GM23338 (cell line): ENCODE measurements at regions not wholly inside any gene's neighbourhood (a gene's known extent, or its start where the extent isn't known, plus 50 kb on each side); places are given as distances from the start of the nearest gene placed in this dataset.

Source experiments
- ATAC-seq: fragments of 200-7000 bp; cut with Tn5 transposase; 3 replicates; pipeline ENCODE4 v1.9.1; 2020
- DNase-seq: peaks from one replicate; pipeline ENCODE4 v3.0.0-alpha.2; 2015; ENCODE audit warnings: low spot score
- H2AFZ ChIP-seq: fragments of 200-600 bp; sonication (generic); 2 replicates; pipeline ENCODE4 v1.8.0; 2016; ENCODE audit warnings: antibody characterized with exemption, mild to moderate bottlenecking, moderate library complexity
- H3F3A ChIP-seq: fragments of 200-600 bp; sonication (generic); replicated peaks from 2 replicates; pipeline ENCODE4 v1.8.0; 2017; ENCODE audit warnings: antibody characterized with exemption, mixed run types, low read depth
- H3K27ac ChIP-seq: fragments of 200-600 bp; sonication (generic); 2 replicates; pipeline ENCODE4 v1.6.1; 2016; ENCODE audit warnings: low read depth
- H3K27me3 ChIP-seq: fragments of 200-600 bp; sonication (generic); 2 replicates; pipeline ENCODE4 v1.8.0; 2016; ENCODE audit warnings: mild to moderate bottlenecking, mixed run types, moderate library complexity; ENCODE audit not compliant: insufficient read depth
- H3K36me3 ChIP-seq: fragments of 200-600 bp; sonication (generic); 2 replicates; pipeline ENCODE4 v1.8.0; 2016; ENCODE audit warnings: mild to moderate bottlenecking; ENCODE audit not compliant: insufficient read depth
- H3K4me1 ChIP-seq: fragments of 200-600 bp; sonication (generic); 2 replicates; pipeline ENCODE4 v1.8.0; 2016; ENCODE audit warnings: mild to moderate bottlenecking, moderate library complexity; ENCODE audit not compliant: insufficient read depth
- H3K4me2 ChIP-seq: fragments of 200-600 bp; sonication (generic); 2 replicates; pipeline ENCODE4 v1.7.1; 2017; ENCODE audit warnings: mixed run types
- H3K4me3 ChIP-seq: fragments of 200-600 bp; sonication (generic); 2 replicates; pipeline ENCODE4 v1.6.1; 2016; ENCODE audit warnings: mixed run types
- H3K79me2 ChIP-seq: fragments of 200-600 bp; sonication (generic); replicated peaks from 2 replicates; pipeline ENCODE4 v1.8.0; 2017; ENCODE audit warnings: mild to moderate bottlenecking; ENCODE audit not compliant: insufficient read depth
- H3K9me2 ChIP-seq: fragments of 200-600 bp; sonication (generic); 2 replicates; pipeline ENCODE4 v1.8.0; 2017; ENCODE audit not compliant: insufficient read depth
- H4K20me1 ChIP-seq: fragments of 200-600 bp; sonication (generic); replicated peaks from 2 replicates; pipeline ENCODE4 v1.8.0; 2017; ENCODE audit warnings: mild to moderate bottlenecking; ENCODE audit not compliant: insufficient read depth
- H3K27ac Mint-ChIP-seq: 2 replicates; pipeline ENCODE4 v1.8.0; 2020; ENCODE audit warnings: inconsistent platforms, mild to moderate bottlenecking, moderate library complexity, mixed read lengths
- H3K27me3 Mint-ChIP-seq: 3 replicates; pipeline ENCODE4 v1.8.0; 2022; ENCODE audit warnings: low read depth, mild to moderate bottlenecking, moderate library complexity, mixed read lengths, inconsistent platforms; ENCODE audit not compliant: insufficient read depth, poor library complexity
- H3K36me3 Mint-ChIP-seq: 3 replicates; pipeline ENCODE4 v1.8.0; 2021; ENCODE audit warnings: low read depth, mild to moderate bottlenecking, inconsistent platforms, moderate library complexity, mixed read lengths
- H3K4me1 Mint-ChIP-seq: 3 replicates; pipeline ENCODE4 v1.8.0; 2020; ENCODE audit warnings: mild to moderate bottlenecking, inconsistent platforms, mixed read lengths
- H3K4me3 Mint-ChIP-seq: 3 replicates; pipeline ENCODE4 v1.8.0; 2021; ENCODE audit warnings: moderate library complexity, mild to moderate bottlenecking, inconsistent platforms, mixed read lengths
- H3K9me3 Mint-ChIP-seq: 3 replicates; pipeline ENCODE4 v1.8.0; 2020; ENCODE audit warnings: moderate library complexity, mild to moderate bottlenecking, inconsistent platforms, mixed read lengths
- CREB1 ChIP-seq: fragments of 250-450 bp; sonication (Bioruptor Pico); IDR thresholded peaks from 2 replicates; pipeline ENCODE4 v1.5.0; 2020; ENCODE audit warnings: low read depth, mild to moderate bottlenecking, moderate library complexity
- CTCF ChIP-seq, 2 experiments: fragments of 200-600 bp in 1 of 2; sonication (generic) in 1 of 2; conservative IDR thresholded peaks; 2 replicates each; pipeline versions ENCODE4 v1.5.1 to v1.6.1; 2016 to 2017; ENCODE audit warnings: antibody characterized with exemption in 2 of 2, low read depth in 2 of 2, mild to moderate bottlenecking in 2 of 2, moderate library complexity in 1 of 2
- EZH2phosphoT487 ChIP-seq: fragments of 200-600 bp; sonication (generic); IDR thresholded peaks from one replicate; pipeline ENCODE4 v1.8.1; 2018; ENCODE audit warnings: antibody characterized with exemption; ENCODE audit not compliant: unreplicated experiment
- JUNB ChIP-seq: IDR thresholded peaks from one replicate; pipeline ENCODE4 v1.6.1; 2016; ENCODE audit warnings: antibody characterized with exemption; ENCODE audit not compliant: unreplicated experiment
- NANOG ChIP-seq: IDR thresholded peaks from 2 replicates; pipeline ENCODE4 v1.6.1; 2016; ENCODE audit warnings: antibody characterized with exemption, borderline replicate concordance
- POLR2AphosphoS5 ChIP-seq: IDR thresholded peaks from 2 replicates; pipeline ENCODE4 v1.6.1; 2016; ENCODE audit warnings: antibody characterized with exemption, low read depth
- STAT1 ChIP-seq: IDR thresholded peaks from one replicate; pipeline ENCODE4 v1.6.1; 2016; ENCODE audit warnings: antibody characterized with exemption; ENCODE audit not compliant: unreplicated experiment
- ZNF114 ChIP-seq: fragments of 250-450 bp; sonication (Bioruptor Pico); IDR thresholded peaks from 2 replicates; pipeline ENCODE4 v1.5.0; 2020; ENCODE audit warnings: mild to moderate bottlenecking, moderate library complexity
- ZNF331 ChIP-seq: fragments of 250-450 bp; sonication (Bioruptor Pico); IDR thresholded peaks from 2 replicates; pipeline ENCODE4 v1.5.0; 2020; ENCODE audit warnings: low read depth, mild to moderate bottlenecking, moderate library complexity
- TF ChIP-seq, protein P1 (sequence below): IDR thresholded peaks from one replicate; pipeline ENCODE4 v1.6.1; 2018; ENCODE audit warnings: antibody characterized with exemption; ENCODE audit not compliant: unreplicated experiment
- TF ChIP-seq, protein P2 (sequence below): IDR thresholded peaks from 2 replicates; pipeline ENCODE4 v1.6.1; 2016; ENCODE audit warnings: antibody characterized with exemption

DNA sequence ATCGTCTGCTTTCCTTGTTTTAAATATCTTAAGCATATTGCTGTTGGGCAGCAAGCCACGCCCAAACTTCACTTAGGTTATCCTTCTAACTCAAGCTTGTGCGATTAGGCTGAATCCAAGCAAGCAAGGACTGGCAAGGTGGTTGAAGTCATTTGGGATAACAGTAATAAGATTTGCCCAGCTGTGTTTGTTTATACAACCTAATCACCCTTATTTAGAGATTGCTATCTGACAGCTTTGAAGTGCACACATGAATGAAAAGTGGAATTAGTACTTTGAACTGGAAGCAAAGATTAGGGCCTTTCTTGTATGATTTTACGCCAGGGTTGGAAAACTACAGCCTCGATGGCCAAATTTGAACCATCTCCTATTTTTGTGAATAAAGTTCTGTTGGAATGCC, 182.1 kb downstream of the ASB9 start:
- TF ChIP-seq ZNF331 (CRISPR knock-in tag) (no peak), ZNF114 (CRISPR knock-in tag) (no peak), NANOG (no peak), CREB1 (CRISPR knock-in tag) (no peak), CTCF (conservative IDR thresholded peaks at IDR 0.05; ENCODE audit: low read depth in 2 of 2) (no peak)
- Histone ChIP-seq H3K36me3 (no peaks in the 10 kb centered on the region), H3K4me2 (no peak overlapping the region), H3K4me3 (no peak overlapping the region), H3K27ac (no peak overlapping the region), H3K4me1 (no peaks in the 10 kb centered on the region), H3K9me2 (no peaks in the 10 kb centered on the region; the same call in 1 of the 2 replicates), H3F3A (no peaks in the 10 kb centered on the region), H4K20me1 (no peaks in the 10 kb centered on the region), H3K27me3 (no peaks in the 10 kb centered on the region), H3K79me2 (no peaks in the 10 kb centered on the region), H2AFZ (no peak overlapping the region)
- Mint-ChIP-seq H3K36me3 (peaks cover 4% of the 10 kb centered on the region; the same call in 2 of the 3 replicates), H3K9me3 (peaks cover 20% of the 10 kb centered on the region; the same call in 2 of the 3 replicates), H3K27ac (no peak overlapping the region), H3K4me1 (no peaks in the 10 kb centered on the region), H3K27me3 (no peaks in the 10 kb centered on the region), H3K4me3 (no peak overlapping the region)
- ATAC-seq (no peak), DNase-seq (no peak)

- DNase-seq (no peak), ATAC-seq (no peak)
- no peaks in the 10 kb centered on the region for H3K27me3 Mint-ChIP-seq
- no peaks in the 10 kb centered on the region for H3K79me2 ChIP-seq
- no peak overlapping the region for H3K27ac ChIP-seq
- H3K27ac Mint-ChIP-seq, result no peak overlapping the region
- H2AFZ ChIP-seq, result no peak overlapping the region; the same call in 1 of the 2 replicates
- no peaks in the 10 kb centered on the region for H3K36me3 ChIP-seq
- no peaks in the 10 kb centered on the region for H3K9me2 ChIP-seq
- no peak overlapping the region for H3K4me2 ChIP-seq
- no peaks in the 10 kb centered on the region for H3K36me3 Mint-ChIP-seq
- H3K4me1 Mint-ChIP-seq, result no peaks in the 10 kb centered on the region
- no peaks in the 10 kb centered on the region for H3K9me3 Mint-ChIP-seq
- no peaks in the 10 kb centered on the region for H3K27me3 ChIP-seq
- H3K4me1 ChIP-seq, result no peaks in the 10 kb centered on the region
- H3F3A ChIP-seq, result no peaks in the 10 kb centered on the region
- no peak overlapping the region for H3K4me3 ChIP-seq
- no peak overlapping the region for H3K4me3 Mint-ChIP-seq
- no peaks in the 10 kb centered on the region for H4K20me1 ChIP-seq
- no peak for TF ChIP-seq ZNF114 (CRISPR knock-in tag)
- TF ChIP-seq STAT1, result no peak
- TF ChIP-seq JUNB, result no peak
- TF ChIP-seq, protein P1, sequence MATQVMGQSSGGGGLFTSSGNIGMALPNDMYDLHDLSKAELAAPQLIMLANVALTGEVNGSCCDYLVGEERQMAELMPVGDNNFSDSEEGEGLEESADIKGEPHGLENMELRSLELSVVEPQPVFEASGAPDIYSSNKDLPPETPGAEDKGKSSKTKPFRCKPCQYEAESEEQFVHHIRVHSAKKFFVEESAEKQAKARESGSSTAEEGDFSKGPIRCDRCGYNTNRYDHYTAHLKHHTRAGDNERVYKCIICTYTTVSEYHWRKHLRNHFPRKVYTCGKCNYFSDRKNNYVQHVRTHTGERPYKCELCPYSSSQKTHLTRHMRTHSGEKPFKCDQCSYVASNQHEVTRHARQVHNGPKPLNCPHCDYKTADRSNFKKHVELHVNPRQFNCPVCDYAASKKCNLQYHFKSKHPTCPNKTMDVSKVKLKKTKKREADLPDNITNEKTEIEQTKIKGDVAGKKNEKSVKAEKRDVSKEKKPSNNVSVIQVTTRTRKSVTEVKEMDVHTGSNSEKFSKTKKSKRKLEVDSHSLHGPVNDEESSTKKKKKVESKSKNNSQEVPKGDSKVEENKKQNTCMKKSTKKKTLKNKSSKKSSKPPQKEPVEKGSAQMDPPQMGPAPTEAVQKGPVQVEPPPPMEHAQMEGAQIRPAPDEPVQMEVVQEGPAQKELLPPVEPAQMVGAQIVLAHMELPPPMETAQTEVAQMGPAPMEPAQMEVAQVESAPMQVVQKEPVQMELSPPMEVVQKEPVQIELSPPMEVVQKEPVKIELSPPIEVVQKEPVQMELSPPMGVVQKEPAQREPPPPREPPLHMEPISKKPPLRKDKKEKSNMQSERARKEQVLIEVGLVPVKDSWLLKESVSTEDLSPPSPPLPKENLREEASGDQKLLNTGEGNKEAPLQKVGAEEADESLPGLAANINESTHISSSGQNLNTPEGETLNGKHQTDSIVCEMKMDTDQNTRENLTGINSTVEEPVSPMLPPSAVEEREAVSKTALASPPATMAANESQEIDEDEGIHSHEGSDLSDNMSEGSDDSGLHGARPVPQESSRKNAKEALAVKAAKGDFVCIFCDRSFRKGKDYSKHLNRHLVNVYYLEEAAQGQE, result no peak
- TF ChIP-seq CTCF (conservative IDR thresholded peaks at IDR 0.05; ENCODE audit: low read depth in 2 of 2), result no peak
- no peak for TF ChIP-seq CREB1 (CRISPR knock-in tag)
- no peak for TF ChIP-seq POLR2AphosphoS5
- no peak for TF ChIP-seq EZH2phosphoT487
- no peak for TF ChIP-seq NANOG
- TF ChIP-seq, protein P2, sequence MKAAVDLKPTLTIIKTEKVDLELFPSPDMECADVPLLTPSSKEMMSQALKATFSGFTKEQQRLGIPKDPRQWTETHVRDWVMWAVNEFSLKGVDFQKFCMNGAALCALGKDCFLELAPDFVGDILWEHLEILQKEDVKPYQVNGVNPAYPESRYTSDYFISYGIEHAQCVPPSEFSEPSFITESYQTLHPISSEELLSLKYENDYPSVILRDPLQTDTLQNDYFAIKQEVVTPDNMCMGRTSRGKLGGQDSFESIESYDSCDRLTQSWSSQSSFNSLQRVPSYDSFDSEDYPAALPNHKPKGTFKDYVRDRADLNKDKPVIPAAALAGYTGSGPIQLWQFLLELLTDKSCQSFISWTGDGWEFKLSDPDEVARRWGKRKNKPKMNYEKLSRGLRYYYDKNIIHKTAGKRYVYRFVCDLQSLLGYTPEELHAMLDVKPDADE, result no peak
Observed at GRCh38 chrX:15073313-15073712, 196.6 kb downstream of the ASB9 start.
